Right lobe of liver (tissue), 6 donors: ENCODE measurements at regions not wholly inside any gene's neighbourhood (a gene's known extent, or its start where the extent isn't known, plus 50 kb on each side); places are given as distances from the start of the nearest gene placed in this dataset.

Experiments
- ATAC-seq, 4 donors: fragments of 200-7000 bp; cut with Tn5 transposase; one replicate each; pipeline ENCODE4 v1.9.1; 2020; ENCODE audit warnings: mild to moderate bottlenecking in 4 of 4, moderate library complexity in 4 of 4
- DNase-seq, 3 donors: peaks; one replicate each; pipeline ENCODE4 v3.0.0-alpha.2; 2020
- H3K27ac ChIP-seq, 3 donors: fragments of 200-600 bp; one replicate each; pipeline ENCODE4 v1.8.0; 2022
- H3K27me3 ChIP-seq, 2 donors: fragments of 200-600 bp; one replicate each; pipeline ENCODE4 v1.8.0; 2022
- H3K36me3 ChIP-seq, 4 donors: fragments of 200-600 bp; sonication (generic) in 1 of 4; one replicate each; pipeline versions ENCODE4 v1.5.1 to v1.8.0; 2017 to 2022; ENCODE audit warnings: control low read depth in 1 of 4
- H3K4me1 ChIP-seq, 4 donors: fragments of 200-600 bp; sonication (generic) in 1 of 4; one replicate each; pipeline versions ENCODE4 v1.5.1 to v1.8.0; 2017 to 2022; ENCODE audit warnings: control low read depth in 1 of 4
- H3K4me3 ChIP-seq, 3 donors: fragments of 200-600 bp; one replicate each; pipeline ENCODE4 v1.8.0; 2022
- H3K9me3 ChIP-seq, 4 donors: fragments of 200-600 bp; sonication (generic) in 1 of 4; one replicate each; pipeline versions ENCODE4 v1.5.1 to v1.8.0; 2017 to 2022; ENCODE audit warnings: control low read depth in 1 of 4
- POLR2A ChIP-seq: fragments of 450-650 bp; IDR thresholded peaks from one replicate; pipeline ENCODE4 v1.6.1; 2017; ENCODE audit warnings: antibody characterized with exemption, mild to moderate bottlenecking
- WGBS: methylation state at CpG from one replicate; pipeline ENCODE4 v1.1.6; 2018; ENCODE audit warnings: low coverage, low lambda C conversion rate; ENCODE audit not compliant: insufficient coverage; ENCODE audit errors: missing lambda C conversion rate; 5-methylcytosine and 5-hydroxymethylcytosine counted together
- intact Hi-C, 2 donors: fragments of 100-400 bp; cut with DNase I; formaldehyde crosslinking; loops; one replicate each; pipeline versions ENCODE4 v1.11.2 to v1.14.1; 2022
- TF ChIP-seq, protein P1 (sequence below), 4 donors: fragments of 200-600 bp in 3 of 4; fragments of 450-650 bp in 1 of 4; IDR thresholded peaks; one replicate each; pipeline versions ENCODE4 v1.5.1 to v1.8.0; 2016 to 2022; ENCODE audit warnings: antibody characterized with exemption in 4 of 4, mild to moderate bottlenecking in 2 of 4
- donor health status: DM: no; HTN: yes; CAD: no.
- donor health status: DM: no; HTN: no; CAD: no.
- donor health status: DM: no; HTN: no; CAD: no.
- donor health status: DM: no; HTN: yes; CAD: no.
- donor health status: DM: no; HTN: yes; CAD: no.

DNA sequence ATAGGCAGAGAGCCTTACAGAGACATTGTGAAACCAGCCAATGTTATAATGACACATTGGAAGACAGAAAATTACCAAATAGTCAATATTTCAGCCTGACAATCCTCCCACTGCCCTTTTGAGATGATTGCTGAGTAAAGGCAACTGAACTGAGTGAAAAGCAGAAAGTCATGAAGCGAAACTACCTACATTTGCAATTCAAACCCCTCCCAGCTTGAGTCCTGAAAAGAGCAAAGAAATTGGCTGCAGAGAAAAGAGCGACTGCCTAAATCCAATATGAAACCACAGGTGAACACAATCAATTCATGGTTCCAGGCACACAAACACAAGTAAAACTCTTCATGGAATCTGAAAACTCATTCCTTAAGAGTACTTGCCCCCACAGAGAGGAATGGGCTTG lies 143.4 kb upstream of the CHRM3 start:
- no peak for ATAC-seq
- no peaks in the 10 kb centered on the region for H3K27me3 ChIP-seq
- no peaks in the 10 kb centered on the region for H3K36me3 ChIP-seq
- WGBS: 27% methylated on average over 2 of the region's 2 CpGs
- no peak overlapping the region for H3K4me3 ChIP-seq
- intact Hi-C loops: no loop called here
- no peak for TF ChIP-seq POLR2A
- TF ChIP-seq, protein P1, sequence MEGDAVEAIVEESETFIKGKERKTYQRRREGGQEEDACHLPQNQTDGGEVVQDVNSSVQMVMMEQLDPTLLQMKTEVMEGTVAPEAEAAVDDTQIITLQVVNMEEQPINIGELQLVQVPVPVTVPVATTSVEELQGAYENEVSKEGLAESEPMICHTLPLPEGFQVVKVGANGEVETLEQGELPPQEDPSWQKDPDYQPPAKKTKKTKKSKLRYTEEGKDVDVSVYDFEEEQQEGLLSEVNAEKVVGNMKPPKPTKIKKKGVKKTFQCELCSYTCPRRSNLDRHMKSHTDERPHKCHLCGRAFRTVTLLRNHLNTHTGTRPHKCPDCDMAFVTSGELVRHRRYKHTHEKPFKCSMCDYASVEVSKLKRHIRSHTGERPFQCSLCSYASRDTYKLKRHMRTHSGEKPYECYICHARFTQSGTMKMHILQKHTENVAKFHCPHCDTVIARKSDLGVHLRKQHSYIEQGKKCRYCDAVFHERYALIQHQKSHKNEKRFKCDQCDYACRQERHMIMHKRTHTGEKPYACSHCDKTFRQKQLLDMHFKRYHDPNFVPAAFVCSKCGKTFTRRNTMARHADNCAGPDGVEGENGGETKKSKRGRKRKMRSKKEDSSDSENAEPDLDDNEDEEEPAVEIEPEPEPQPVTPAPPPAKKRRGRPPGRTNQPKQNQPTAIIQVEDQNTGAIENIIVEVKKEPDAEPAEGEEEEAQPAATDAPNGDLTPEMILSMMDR (IDR thresholded peaks at IDR 0.05): no peak
- H3K4me1 ChIP-seq: no peaks in the 10 kb centered on the region
- H3K27ac ChIP-seq: no peak overlapping the region
- DNase-seq: no peak
- H3K9me3 ChIP-seq: no peaks in the 10 kb centered on the region

DNA sequence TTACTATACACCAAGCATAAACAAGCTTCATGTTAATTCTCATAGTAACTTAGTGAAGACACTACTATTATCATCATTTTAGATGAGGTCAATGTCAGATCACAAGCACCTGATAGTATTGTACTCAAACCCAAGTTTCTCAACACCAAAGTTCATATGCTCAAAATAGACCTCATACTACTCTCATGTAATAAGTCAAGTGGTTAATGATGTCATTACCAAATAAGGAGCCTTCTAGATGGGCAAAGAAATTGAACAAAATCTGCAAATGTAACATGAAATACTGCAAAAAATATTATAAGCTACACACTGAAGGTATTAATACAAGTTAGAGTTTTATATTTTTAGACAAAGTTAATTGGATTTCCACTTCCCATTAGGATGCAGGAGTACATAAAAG lies 144.0 kb upstream of the CHRM3 start:
- H3K4me1 ChIP-seq: no peaks in the 10 kb centered on the region
- TF ChIP-seq POLR2A: no peak
- TF ChIP-seq, protein P1 (IDR thresholded peaks at IDR 0.05): no peak
- H3K9me3 ChIP-seq: no peaks in the 10 kb centered on the region
- DNase-seq (no peak), ATAC-seq (no peak)
- H3K4me3 ChIP-seq: no peak overlapping the region
- intact Hi-C loops: no loop called here
- H3K27ac ChIP-seq: no peak overlapping the region
- H3K27me3 ChIP-seq: no peaks in the 10 kb centered on the region
- no peaks in the 10 kb centered on the region for H3K36me3 ChIP-seq

DNA sequence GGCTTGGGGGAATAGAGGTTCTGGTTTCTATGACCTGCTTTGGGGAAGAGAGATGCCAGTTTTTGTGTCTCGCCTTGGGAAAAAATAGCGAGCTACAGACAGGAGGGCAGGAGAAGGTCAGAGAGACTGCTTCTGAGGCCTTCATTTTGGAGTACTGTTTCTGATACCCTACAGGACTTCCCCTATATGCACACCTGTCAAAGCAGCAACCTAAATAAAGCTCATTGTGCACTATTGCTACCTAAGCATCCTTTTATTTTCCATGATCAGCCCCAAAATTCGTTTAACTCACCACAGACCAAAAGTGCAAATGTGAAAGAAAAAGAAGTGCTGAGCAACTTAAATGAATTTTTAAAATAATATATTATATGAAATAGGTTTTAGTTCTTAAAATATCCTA lies 145.6 kb upstream of the CHRM3 start:
- 41% methylated on average over 2 of the region's 3 CpGs for WGBS
- no peaks in the 10 kb centered on the region for H3K36me3 ChIP-seq
- TF ChIP-seq POLR2A: no peak
- no peak overlapping the region for H3K4me3 ChIP-seq
- no peaks in the 10 kb centered on the region for H3K27me3 ChIP-seq
- no peaks in the 10 kb centered on the region for H3K9me3 ChIP-seq
- ATAC-seq (no peak), DNase-seq (no peak)
- H3K27ac ChIP-seq: no peak overlapping the region
- intact Hi-C loops: no loop called here
- no peaks in the 10 kb centered on the region for H3K4me1 ChIP-seq

DNA sequence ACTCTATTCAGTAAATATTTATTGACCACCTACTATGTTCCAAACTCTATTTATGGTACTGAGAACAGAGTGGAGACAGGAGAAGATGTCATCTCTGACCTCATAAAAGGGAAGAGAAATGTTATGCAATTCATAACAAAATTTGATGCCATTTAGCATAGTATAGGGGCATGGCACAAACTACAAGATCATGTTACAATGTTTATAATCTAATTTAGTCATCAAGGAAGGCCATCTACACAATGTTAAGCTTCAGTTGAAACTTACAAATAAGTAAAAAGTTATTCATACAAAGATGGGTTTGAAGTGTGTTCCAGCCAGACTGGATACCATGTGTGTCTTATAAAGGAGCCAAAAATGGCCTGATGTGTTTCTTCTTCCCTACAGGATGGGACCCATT lies 146.8 kb upstream of the CHRM3 start:
- TF ChIP-seq POLR2A: no peak
- TF ChIP-seq, protein P1 (IDR thresholded peaks at IDR 0.05): no peak
- no peak overlapping the region for H3K4me3 ChIP-seq
- intact Hi-C loops: no loop called here

DNA sequence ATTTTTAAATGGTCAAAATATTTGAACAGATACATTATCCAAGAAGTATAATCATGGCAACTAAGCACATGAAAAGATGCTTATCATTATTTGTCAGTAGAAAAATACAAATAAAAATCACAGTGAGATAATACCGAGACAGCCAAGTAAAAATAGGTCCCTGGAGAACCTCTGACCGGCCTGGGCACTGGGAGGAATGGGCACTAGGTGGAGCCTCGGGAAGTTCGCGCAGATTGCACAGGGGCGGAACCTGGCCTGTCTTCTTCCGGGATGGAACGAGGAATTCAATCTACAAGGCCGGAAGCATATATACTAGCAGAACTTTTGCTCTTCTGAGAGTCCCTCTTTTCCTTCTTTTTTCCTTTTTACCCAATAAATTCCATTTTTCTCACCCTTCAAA lies 148.5 kb upstream of the CHRM3 start:
- intact Hi-C loops: no loop called here
- Histone ChIP-seq H3K36me3 (no peaks in the 10 kb centered on the region), H3K4me1 (no peaks in the 10 kb centered on the region), H3K9me3 (no peaks in the 10 kb centered on the region), H3K27me3 (no peaks in the 10 kb centered on the region), H3K27ac (no peak overlapping the region), H3K4me3 (no peak overlapping the region)
- no peak for TF ChIP-seq POLR2A
- TF ChIP-seq, protein P1 (IDR thresholded peaks at IDR 0.05): no peak
- ATAC-seq (no peak), DNase-seq (no peak)
- 91% methylated on average over 7 of the region's 9 CpGs for WGBS

More for the DNA sequence above, 146.8 kb upstream of the CHRM3 start:
- H3K36me3 ChIP-seq: no peaks in the 10 kb centered on the region
- ATAC-seq: no peak
- H3K9me3 ChIP-seq: no peaks in the 10 kb centered on the region
- no peak for DNase-seq
- H3K27me3 ChIP-seq: no peaks in the 10 kb centered on the region
- no peaks in the 10 kb centered on the region for H3K4me1 ChIP-seq
- H3K27ac ChIP-seq: no peak overlapping the region
